HUES64 (cell line): ENCODE measurements at regions not wholly inside any gene's neighbourhood (a gene's known extent, or its start where the extent isn't known, plus 50 kb on each side); places are given as distances from the start of the nearest gene placed in this dataset.

ENCODE experiments used
- H3K27ac ChIP-seq: 2 replicates; pipeline ENCODE4 v1.7.0; 2013; ENCODE audit warnings: low read depth, low read length, inconsistent platforms
- H3K27me3 ChIP-seq: 2 replicates; pipeline ENCODE4 v1.6.1; 2013; ENCODE audit warnings: mild to moderate bottlenecking, low read length; ENCODE audit not compliant: insufficient read depth
- H3K36me3 ChIP-seq: 2 replicates; pipeline ENCODE4 v1.6.1; 2013; ENCODE audit warnings: mild to moderate bottlenecking, low read length; ENCODE audit not compliant: insufficient read depth
- H3K4me1 ChIP-seq: 2 replicates; pipeline ENCODE4 v1.6.1; 2013; ENCODE audit warnings: mild to moderate bottlenecking, low read length, moderate library complexity; ENCODE audit not compliant: insufficient read depth
- H3K4me3 ChIP-seq: 2 replicates; pipeline ENCODE4 v1.5.1; 2013; ENCODE audit warnings: mild to moderate bottlenecking, low read length, moderate library complexity
- H3K9ac ChIP-seq: 2 replicates; pipeline ENCODE4 v1.6.1; 2013; ENCODE audit warnings: mild to moderate bottlenecking, low read depth, low read length
- H3K9me3 ChIP-seq: 2 replicates; pipeline ENCODE4 v1.6.1; 2013; ENCODE audit warnings: low read depth, low read length; ENCODE audit not compliant: insufficient read depth
- WGBS: fragments of 150-250, 120-280 bp; methylation state at CpG from one replicate; pipeline ENCODE4 v1.1.7; 2013; ENCODE audit warnings: missing lambda C conversion rate; 5-methylcytosine and 5-hydroxymethylcytosine counted together

DNA sequence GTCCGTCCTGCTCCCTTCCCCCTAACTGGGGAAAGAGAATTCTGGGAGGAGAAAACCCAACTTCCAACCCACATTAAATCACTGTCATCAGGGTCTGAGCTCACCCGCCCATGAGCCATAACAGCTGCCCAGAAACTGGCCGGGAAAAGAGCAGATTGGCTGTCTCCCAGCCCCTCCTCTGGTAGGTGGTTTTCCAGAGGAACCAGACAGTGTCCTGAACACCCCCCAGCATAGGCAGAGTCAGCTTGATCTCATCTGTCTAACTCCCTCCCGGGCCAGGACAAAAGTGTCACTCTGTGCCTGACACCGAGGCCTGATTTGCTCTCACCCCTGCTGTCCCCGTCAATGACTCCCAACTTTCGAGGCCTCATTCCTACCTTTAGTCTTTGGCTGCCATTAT is 197.0 kb downstream of the AXIN2 start:
- 86% methylated on average over 6 of the region's 7 CpGs for WGBS
- H3K4me1 ChIP-seq, result no peaks in the 10 kb centered on the region; the same call in 1 of the 2 replicates

DNA sequence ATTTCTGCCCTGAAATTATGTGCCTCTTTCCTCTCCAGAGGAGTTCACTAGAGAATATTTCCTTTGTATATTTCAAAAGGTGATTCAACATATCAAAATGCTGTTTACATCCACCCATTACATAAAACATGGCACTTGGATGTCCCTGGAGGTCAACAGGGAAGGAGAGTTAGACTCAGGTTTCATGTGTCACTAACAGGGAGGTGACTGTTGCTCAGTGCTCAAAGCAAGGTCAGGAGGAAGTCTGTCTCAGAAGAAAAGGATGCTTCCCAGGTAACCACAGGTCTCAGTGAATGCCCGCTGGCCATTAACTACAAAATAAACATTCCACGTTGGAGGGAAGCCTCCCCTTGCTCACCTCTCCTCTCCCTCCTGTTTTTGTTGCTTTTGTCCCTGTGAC is 198.6 kb downstream of the AXIN2 start:
- Histone ChIP-seq H3K4me3 (no peak overlapping the region), H3K27ac (no peak overlapping the region), H3K9me3 (no peaks in the 10 kb centered on the region), H3K36me3 (no peaks in the 10 kb centered on the region), H3K27me3 (no peaks in the 10 kb centered on the region), H3K4me1 (no peaks in the 10 kb centered on the region; the same call in 1 of the 2 replicates), H3K9ac (no peak overlapping the region)
- WGBS, result 70% methylated on average over 2 of the region's 2 CpGs

More for the DNA sequence above, 197.0 kb downstream of the AXIN2 start:
- H3K9me3 ChIP-seq, result no peaks in the 10 kb centered on the region
- no peaks in the 10 kb centered on the region for H3K27me3 ChIP-seq
- H3K27ac ChIP-seq, result peak overlapping the region; percentile 16; the same call in 1 of the 2 replicates
- H3K9ac ChIP-seq, result no peak overlapping the region
- H3K4me3 ChIP-seq, result no peak overlapping the region
- H3K36me3 ChIP-seq, result no peaks in the 10 kb centered on the region

GRCh38 chr17:65360961-65361552 is 200.4 kb downstream of the AXIN2 start:
- Histone ChIP-seq H3K36me3 (no peaks in the 10 kb centered on the region), H3K9ac (no peak overlapping the region), H3K27me3 (no peaks in the 10 kb centered on the region), H3K27ac (no peak overlapping the region), H3K9me3 (no peaks in the 10 kb centered on the region), H3K4me3 (no peak overlapping the region), H3K4me1 (no peaks in the 10 kb centered on the region; the same call in 1 of the 2 replicates)
- WGBS, result 84% methylated on average over 14 of the region's 14 CpGs

DNA sequence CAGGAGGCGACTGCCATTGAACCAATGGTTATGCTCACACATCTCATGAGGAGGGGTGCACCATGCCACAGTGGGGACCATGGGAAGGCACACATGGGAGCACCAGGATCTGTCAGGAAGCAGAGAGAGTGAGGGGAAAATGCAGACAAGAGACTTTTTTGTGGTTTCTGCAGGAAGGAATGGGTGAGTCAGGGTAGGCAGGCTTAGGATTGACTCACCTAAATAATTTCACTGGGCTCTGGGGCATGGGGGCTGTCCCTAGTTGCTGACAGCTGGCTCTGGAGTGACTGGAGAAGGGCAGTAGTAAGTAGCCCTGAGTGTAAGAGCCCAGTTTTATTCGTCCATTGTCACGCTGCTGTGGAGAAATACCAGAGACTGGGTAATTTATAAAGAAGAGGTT is 202.4 kb downstream of the AXIN2 start:
- Histone ChIP-seq H3K27ac (no peak overlapping the region), H3K36me3 (no peaks in the 10 kb centered on the region), H3K27me3 (no peaks in the 10 kb centered on the region), H3K4me3 (no peak overlapping the region), H3K9me3 (no peaks in the 10 kb centered on the region), H3K4me1 (no peaks in the 10 kb centered on the region), H3K9ac (no peak overlapping the region)
- WGBS, result 81% methylated on average over 3 of the region's 3 CpGs

DNA sequence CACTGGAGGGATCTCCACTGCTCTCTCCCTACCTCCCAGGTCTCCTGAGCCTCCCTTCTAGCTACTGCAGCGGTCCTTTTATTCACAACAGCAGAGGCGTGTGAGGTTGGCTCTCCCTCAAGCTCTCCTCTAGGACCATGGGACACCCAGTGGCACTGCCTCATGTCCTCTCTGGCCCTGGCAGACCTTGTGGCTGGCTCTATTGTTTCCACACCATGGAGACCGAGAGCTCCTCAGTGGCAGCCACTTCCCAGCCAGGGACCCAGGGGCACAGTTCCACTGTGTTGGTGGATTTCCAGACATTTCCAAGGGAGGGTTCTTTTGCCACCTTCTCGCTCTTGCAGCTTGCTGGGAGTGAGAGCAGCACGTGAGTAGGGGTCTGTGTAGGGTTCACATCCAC is 204.9 kb downstream of the AXIN2 start:
- WGBS, result 89% methylated on average over 5 of the region's 5 CpGs
- Histone ChIP-seq H3K9ac (no peak overlapping the region), H3K27me3 (no peaks in the 10 kb centered on the region), H3K4me3 (no peak overlapping the region), H3K4me1 (no peaks in the 10 kb centered on the region), H3K36me3 (no peaks in the 10 kb centered on the region), H3K9me3 (no peaks in the 10 kb centered on the region), H3K27ac (no peak overlapping the region)

DNA sequence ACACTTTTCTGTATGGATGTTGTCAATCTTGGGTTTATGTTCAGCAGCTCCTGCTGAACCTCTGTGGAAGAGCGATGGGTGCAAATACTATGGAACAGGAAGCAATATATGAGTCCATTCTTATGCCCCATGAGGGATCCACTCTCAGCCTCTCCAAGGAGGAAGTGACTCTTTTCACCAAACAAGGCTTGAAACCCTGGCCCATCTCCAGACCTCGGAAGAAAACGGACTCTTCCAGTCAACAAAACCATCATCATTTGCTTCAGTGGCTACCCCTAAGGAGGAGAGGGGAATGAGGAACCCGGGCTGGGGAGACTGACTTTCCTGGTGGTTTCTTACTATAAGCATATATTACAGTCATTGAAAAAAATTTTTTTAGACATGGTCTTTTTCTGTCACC is 206.2 kb downstream of the AXIN2 start:
- Histone ChIP-seq H3K36me3 (no peaks in the 10 kb centered on the region), H3K4me1 (no peaks in the 10 kb centered on the region), H3K27ac (no peak overlapping the region), H3K4me3 (no peak overlapping the region), H3K9me3 (peaks cover 3% of the 10 kb centered on the region; the same call in 1 of the 2 replicates), H3K9ac (no peak overlapping the region), H3K27me3 (no peaks in the 10 kb centered on the region)
- WGBS, result 98% methylated on average over 3 of the region's 4 CpGs

GRCh38 chr17:65349916-65350315 is 211.5 kb downstream of the AXIN2 start:
- H3K4me1 ChIP-seq, result no peaks in the 10 kb centered on the region
- no peaks in the 10 kb centered on the region for H3K27me3 ChIP-seq
- H3K9me3 ChIP-seq, result peaks cover 3% of the 10 kb centered on the region; the same call in 1 of the 2 replicates
- 100% methylated on average over 1 of the region's 1 CpG for WGBS
- no peaks in the 10 kb centered on the region for H3K36me3 ChIP-seq
- H3K27ac ChIP-seq, result no peak overlapping the region
- H3K9ac ChIP-seq, result no peak overlapping the region
- H3K4me3 ChIP-seq, result no peak overlapping the region

DNA sequence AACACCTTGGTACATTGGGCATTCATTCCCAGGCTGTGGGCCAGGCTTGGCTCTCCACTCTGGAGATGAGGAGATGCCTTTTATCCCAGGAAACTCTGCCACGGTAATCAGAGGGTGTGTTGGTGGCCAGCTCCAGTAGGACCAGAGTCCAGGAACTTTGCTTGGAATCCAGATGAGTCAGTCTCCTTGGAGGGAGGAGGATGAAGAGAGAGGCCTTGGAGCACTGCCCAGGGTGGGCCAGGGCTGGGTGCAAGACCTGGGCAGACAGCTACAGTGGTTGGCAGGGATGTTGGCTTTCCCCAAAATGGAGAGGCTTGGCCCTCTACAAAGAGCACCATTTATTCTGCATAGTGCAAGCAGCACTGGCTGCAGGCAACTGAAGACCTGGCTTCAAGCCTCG is 209.0 kb downstream of the RGS9 start:
- H3K9ac ChIP-seq, result no peak overlapping the region
- no peak overlapping the region for H3K27ac ChIP-seq
- H3K4me3 ChIP-seq, result no peak overlapping the region
- no peaks in the 10 kb centered on the region for H3K27me3 ChIP-seq
- WGBS, result 94% methylated on average over 2 of the region's 2 CpGs
- no peaks in the 10 kb centered on the region for H3K36me3 ChIP-seq
- H3K9me3 ChIP-seq, result peaks cover 3% of the 10 kb centered on the region; the same call in 1 of the 2 replicates
- no peaks in the 10 kb centered on the region for H3K4me1 ChIP-seq

DNA sequence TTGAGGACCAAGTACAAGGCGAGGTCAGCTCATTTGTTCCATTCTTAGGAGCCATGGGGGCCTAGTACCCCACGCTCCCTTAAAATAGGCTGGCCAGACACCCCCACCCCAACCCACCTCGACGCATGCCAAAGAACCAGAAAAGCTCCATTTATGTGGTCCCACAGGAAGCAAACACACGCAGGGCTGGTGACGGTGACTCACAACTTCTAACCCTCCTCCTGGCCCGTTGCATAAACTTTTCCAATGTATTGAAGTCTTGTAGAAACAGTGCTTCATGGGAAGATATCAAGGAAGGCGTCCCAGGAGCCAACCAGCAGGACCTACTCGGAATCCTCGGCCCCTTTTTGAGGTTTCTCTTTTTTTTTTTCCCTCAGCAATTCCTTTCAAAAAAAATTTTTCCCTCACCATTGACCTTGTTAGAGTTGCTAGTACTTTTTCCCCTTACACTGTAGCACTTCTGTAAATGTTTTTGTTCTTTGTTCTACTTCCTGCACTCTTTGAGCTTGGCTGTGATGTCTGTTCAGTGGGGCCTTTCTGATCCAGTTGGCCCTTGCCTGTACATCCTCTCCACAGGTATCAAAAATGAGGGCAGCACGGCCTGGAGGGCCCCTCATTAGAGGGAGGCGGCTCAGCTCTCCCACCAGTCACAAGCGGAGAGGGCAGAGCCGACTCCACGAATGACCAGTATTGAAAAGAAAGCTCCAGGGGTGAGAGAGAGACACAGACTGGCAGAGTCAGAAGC is 208.3 kb downstream of the RGS9 start:
- 87% methylated on average over 15 of the region's 15 CpGs for WGBS
- Histone ChIP-seq H3K27ac (no peak overlapping the region), H3K36me3 (no peaks in the 10 kb centered on the region), H3K4me1 (no peaks in the 10 kb centered on the region), H3K9me3 (0 out of 2 replicates have a peak, but pooled peaks cover 4% of the 10 kb centered on the region), H3K27me3 (no peaks in the 10 kb centered on the region), H3K9ac (no peak overlapping the region), H3K4me3 (no peak overlapping the region)

DNA sequence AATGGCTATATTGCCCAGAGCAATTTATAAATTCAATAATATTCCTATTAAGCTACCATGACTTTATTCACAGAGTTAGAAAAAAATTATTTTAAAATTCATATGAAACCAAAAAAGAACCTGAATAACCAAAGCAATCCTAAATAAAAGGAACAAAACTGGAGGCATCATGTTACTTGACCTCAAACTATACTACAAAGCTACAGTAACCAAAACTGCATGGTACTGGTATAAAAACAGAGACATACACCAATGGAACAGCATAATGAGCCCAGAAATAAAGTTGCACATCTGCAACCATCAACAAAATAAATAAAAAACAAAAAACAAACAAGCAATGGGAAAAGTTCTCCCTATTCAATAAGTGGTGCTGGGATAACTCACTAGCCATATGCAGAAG is 203.2 kb downstream of the RGS9 start:
- no peak overlapping the region for H3K4me3 ChIP-seq
- no peak overlapping the region for H3K27ac ChIP-seq
- H3K9me3 ChIP-seq, result 0 out of 2 replicates have a peak, but pooled peaks cover 20% of the 10 kb centered on the region
- H3K27me3 ChIP-seq, result no peaks in the 10 kb centered on the region
- H3K36me3 ChIP-seq, result no peaks in the 10 kb centered on the region
- H3K9ac ChIP-seq, result no peak overlapping the region
- H3K4me1 ChIP-seq, result no peaks in the 10 kb centered on the region

- H3K9ac ChIP-seq, result no peak overlapping the region
- WGBS, result 94% methylated on average over 6 of the region's 6 CpGs
- H3K36me3 ChIP-seq, result no peaks in the 10 kb centered on the region
- no peaks in the 10 kb centered on the region for H3K4me1 ChIP-seq
- 0 out of 2 replicates have a peak, but pooled peaks cover 11% of the 10 kb centered on the region for H3K9me3 ChIP-seq
- no peaks in the 10 kb centered on the region for H3K27me3 ChIP-seq
- H3K27ac ChIP-seq, result no peak overlapping the region
- H3K4me3 ChIP-seq, result no peak overlapping the region
These were observed 197.2 kb downstream of the RGS9 start for GRCh38 chr17:65334406-65334805.
